ENCODE measurements at regions not wholly inside any gene's neighbourhood (a gene's known extent, or its start where the extent isn't known, plus 50 kb on each side); places are given as distances from the start of the nearest gene placed in this dataset.
A peak's percentile ranks its signal among the peaks of the same experiment; 100 is the strongest.
"Not testable (repeated sequence)": the region's sequence is repeated elsewhere in the genome, so short reads cannot be mapped to it uniquely, and the experiment has no call there.

DNA sequence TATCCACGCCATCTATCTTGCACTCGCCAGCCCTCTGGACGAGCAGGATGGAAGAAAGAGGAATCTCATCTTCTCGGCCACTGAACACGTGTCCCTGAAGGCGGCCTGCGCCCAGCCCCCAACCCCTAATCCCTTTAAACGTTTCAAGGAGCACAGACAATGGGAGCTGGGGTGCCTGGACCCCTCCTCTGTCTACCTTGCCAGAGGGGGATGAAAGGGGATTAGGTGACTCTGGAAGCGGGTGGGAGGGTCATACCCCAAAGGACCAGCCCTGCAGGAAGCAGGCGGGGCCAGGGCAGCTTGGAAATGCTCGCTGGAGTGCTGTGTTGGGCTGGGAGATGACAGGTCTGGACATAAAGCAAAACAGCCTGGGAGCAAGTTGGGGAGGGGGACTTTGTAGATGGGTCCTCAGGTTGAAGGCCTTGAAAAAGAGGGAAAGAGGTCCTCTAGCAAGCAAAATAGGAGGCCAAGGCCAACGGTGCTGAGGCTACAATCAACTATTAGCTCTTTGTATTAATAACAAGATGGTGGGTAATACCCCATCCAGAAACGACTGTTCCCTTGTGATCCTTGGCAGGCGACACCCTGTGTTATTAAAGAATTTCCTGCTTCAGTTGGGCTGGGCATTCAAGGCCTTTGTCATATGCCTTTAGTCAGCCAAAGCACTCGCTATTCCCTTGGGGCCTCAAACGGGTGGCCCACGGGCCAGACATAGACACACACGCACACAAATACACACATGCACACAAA, 126.5 kb upstream of the UNC5B start:
- DNase-seq, result no peak

DNA sequence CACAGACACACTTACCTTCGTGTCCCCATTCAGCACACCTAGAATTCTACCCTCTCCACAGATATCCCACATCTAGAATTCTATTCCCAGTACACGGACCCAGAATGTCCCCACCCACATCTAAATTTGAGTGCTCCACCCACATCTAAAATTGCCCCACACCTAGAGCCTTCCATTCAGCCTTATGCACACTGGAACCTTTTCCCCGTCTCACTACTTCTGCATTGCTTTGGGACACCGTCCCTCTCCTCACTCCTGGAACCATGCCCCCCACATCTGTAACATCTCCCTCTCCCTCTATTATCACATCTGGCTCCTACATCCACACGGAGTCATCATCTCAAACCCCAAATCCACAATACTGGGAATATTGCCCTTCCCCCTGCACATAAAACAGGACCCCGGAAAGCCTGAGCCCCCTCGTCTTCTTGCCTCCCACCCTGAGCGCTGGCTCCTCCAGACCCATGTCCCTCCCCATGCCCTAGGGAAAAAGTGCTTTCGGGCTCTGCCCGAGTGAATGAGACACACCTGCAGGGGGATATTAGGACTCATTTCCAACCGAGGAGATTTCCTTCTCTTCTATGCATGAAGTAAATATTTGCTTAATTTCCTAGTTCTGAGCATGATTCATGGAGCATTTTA, 125.8 kb upstream of the UNC5B start:
- no peak for DNase-seq

DNA sequence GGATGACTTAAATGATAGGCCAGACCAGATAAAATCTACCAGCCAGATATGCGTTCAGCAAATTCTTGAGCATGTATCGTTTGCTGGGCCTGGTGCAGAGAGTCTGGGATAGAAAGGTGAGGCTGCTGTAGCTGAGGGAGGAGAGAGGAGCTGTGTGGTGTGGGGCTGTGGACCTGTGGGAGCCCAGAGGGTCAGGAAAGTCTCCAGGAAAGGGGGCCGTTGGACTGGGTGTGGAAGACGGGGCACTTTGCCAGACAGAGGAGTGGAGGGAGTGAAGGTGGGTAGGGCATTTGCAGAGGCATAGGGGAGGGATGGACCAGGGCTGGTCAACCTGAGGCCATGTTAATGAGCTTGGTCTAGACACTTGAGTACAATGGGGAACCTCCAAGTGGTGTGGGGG, 124.7 kb upstream of the UNC5B start:
- DNase-seq, result no peak

DNA sequence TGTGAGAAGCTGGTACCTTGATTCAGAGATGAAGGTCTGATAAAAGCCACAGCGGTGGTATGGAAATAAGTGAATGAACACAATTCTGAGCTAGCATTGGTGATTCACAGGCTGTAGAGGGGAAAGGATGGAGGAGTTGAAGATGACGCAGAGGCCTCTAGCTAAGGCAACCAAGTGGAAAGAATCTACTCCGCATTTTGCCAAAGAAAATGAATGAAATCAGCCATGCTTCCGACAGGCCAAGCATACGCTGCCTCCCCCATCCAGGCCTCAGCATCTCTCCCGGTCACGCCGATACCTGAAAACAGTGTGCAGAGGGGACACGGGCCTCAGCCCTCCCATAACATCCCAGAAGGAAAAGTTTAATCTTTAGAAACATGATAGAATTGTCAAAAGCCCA, 124.3 kb upstream of the UNC5B start:
- no peak for DNase-seq

DNA sequence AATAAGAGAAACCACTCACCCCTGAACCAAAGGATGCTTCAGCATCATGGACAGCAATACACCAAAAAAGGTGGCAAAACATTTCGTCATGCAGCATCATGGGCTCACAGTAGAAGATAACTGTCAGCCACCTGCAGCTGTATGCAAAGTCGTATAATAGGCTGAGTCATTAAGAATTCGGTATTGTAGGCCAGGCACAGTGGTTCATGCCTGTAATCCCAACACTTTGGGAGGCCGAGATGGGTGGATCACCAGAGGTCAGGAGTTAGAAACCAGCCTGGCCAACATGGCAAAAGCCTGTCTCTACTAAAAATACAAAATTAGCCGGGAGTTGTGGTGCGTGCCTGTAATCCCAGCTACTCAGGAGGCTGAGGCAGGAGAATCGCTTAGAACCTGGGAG, 123.8 kb upstream of the UNC5B start:
- DNase-seq, result not testable (repeated sequence)

DNA sequence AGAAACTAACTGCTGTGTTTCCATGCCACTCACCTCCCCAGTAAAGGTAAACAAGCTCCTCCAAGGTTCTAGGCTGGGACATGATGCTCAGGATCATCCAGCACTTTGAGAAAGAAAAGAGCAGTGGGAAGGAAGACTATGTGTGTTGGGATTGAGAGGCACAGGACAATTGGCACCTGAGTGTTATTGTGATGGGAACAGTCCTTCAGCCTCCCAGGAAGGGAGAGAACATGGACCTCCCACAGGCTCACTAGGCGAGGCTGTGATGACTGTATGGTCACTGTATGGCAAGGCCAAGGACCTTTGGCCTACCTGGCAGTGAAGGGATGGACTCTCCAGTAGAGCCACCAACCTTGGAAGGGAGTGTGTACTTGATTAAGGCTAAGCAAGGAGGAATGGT, 123.2 kb upstream of the UNC5B start:
- no peak for DNase-seq

DNA sequence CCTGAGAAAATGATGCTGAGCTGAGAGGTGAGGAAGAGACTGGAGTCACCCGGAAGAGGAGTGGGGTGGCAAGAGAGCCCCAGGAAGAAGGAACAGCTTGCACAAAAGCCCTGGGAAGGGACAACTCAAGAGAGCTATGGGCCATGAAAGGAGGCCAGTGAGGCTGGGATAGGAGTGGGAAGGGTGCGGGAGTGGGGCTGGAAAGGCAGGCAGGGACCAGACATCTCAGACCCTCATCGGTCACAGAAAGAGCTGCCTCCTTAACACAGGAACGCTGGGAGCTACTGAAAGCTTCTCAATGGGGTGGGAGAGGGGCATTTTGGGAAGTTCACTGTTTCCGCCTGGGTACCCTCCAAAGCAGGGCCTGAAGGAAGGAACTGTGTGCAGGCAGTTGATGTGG, 122.0 kb upstream of the UNC5B start:
- no peak for DNase-seq

DNA sequence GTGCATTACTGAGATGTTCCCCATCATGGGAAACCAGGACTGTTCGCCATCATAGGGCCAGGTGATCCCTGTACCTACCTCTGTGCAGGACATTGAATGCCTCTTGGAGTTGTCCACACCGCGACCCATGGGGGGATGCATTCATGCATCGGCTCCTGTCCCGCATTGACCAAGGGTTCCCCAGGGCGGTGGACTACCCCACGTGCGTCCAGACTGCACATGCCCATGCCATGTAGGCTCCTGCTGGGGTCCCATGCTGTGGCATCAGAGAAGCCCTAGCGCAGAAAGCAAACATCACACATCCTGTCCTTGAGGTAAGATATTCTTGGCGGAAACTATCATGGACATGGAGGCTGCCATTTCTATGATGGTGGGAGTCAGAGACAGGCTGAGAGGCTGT, 121.6 kb upstream of the UNC5B start:
- no peak for DNase-seq

DNA sequence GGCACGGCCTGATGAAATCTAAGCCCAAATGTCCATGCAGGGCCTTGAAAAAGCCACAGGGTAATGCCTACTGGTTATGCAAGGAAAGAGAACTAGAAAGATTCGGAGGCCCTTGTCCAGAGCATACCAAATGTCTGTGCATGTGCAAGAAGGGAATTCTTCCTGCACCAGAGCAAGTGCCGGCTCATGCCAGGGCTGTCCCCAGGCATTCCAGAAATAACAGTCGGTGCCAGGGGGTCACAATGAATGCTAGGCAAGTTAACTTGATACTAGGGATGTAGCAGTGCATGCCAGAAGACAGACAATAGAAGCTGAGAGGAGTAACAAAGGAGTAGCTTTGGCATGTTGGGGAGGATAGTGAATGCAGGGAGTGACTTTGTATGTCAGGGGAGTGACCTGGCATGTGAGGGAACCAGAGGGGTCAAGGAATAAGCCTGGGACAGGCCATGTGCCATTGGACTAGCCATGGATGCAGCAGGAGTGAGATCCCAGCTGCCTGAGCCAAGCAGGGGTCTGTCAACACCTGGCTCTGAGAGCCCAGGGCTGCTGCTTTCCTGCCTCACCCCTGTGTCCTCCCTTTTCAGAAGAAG, 119.5 kb upstream of the UNC5B start:
- no peak for DNase-seq

DNA sequence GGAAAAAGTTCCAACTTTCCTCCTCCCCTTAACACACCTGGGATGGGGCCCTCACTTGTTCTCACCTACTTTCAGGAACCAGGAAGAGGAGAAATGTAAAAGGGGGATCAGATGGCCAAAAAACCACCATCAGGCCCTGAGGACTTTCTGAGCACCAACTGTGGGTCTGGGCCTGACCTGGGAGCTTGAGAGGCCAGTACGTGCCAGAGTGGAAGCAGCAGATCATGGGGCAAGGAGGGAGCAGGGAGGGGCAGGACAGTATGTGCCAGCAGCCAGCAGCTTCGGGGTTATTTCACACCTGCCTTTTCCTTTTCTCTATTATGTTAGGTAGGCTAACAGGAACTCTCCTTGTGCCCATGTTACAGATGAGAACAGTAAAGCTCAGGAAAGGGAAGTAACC, 118.8 kb upstream of the UNC5B start:
- DNase-seq, result no peak

DNA sequence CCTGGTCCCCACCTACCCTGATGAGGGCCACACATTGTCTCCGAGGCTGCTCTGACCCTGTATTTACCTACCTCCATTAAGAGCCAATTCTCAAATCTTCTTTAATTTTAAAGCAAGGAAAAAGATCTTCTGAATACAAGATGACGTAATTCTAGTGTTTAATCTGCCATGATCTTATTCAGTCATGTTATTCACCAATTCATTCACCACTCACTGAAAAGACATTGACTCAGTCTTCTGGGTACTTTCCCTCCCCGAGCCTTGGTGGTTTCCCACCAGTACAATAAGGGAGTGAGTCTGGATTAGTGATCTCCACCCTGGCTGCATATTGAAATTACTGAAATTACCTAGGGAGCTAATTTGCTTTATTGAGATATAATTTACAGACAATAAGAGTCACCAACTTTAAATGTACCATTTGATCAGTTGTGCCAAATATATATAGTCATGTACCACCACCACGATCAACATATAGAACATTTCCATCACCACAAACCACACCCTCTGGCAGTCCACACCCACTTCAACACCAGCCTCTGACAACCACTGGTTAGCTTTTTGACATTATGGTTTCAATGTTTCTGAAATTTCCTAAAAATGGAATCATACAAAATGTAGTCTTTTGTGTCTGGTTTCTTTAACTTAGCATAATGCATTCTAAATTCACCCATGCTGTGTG, 117.5 kb upstream of the UNC5B start:
- DNase-seq, result no peak

DNA sequence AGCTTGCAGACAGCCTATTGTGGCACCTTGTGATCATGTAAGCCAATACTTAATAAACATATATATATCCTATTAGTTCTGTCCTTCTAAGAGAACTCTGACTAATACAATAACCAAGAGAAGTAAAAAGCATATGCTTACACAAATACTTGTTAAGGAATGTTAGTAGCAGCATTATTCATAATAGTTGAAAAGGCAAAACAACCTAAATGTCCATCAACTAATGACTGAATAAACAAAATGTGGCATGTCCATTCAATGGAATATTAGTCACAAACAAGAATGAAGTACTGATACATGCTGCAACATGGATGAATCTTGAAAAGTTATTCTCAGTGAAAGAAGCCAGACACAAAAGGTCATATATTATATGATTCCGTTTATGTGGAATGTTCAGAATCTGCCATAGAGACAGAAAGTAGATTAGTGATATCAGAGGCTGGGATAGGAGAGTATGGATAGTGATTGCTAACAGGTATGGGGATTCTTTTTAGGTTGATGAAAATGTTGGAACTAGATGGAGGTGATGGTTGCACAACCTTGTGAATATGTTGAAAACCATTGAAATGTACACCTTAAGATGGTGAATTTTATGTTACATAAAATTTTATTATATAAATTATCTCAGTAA, 112.5 kb upstream of the UNC5B start:
- no peak for DNase-seq

DNA sequence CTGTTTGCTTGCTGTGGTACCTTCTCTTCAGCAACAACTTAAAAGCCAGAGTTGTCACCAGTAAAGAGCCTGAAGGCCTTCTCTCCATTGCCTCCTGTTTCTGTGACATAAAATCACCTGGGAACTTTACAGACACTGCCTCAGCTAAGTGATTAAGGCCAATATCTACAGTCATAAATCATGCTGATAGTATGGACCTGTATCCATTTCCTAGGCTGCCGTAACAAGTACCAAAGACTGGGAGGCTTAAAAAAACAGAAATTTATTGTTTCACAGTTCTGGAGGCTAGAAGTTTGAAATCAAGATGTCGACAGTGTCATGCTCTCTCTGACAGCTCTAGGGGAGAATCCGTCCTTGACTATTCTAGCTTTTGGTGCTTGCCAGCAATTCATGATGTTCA, 108.4 kb upstream of the UNC5B start:
- DNase-seq, result no peak

DNA sequence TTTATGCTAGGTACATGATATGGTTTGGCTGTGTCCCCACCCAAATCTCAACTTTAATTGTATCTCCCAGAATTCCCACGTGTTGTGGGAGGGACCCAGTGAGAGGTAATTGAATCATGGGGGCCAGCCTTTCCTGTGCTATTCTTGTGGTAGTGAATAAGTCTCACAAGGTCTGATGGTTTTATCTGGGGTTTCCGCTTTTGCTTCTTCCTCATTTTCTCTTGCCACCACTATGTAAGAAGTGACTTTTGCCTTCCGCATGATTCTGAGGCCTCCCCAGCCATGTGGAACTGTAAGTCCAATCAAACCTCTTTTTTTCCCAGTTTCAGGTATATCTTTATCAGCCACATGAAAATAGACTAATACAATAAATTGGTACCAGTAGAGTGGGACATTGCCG, 106.2 kb upstream of the UNC5B start:
- DNase-seq, result peak; percentile 64 to 84 (median 72)

DNA sequence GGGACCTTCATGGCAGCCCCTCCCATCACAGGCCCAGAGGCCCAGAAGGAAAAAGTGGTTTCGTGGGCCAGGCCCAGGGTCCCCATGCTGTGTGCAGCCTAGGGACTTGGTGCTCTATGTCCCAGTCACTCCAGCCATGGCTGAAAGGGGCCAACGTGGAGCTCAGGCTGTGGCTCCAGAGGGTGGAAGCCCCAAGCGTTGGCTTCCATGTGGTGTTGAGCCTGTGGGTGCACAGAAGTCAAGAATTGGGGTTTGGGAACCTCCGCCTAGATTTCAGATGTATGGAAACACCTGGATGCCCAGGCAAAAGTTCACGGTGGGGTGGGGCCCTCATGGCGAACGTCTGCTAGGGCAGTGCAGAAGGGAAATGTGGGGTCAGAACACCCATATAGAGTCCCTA, 105.3 kb upstream of the UNC5B start:
- DNase-seq, result not testable (repeated sequence)

DNA sequence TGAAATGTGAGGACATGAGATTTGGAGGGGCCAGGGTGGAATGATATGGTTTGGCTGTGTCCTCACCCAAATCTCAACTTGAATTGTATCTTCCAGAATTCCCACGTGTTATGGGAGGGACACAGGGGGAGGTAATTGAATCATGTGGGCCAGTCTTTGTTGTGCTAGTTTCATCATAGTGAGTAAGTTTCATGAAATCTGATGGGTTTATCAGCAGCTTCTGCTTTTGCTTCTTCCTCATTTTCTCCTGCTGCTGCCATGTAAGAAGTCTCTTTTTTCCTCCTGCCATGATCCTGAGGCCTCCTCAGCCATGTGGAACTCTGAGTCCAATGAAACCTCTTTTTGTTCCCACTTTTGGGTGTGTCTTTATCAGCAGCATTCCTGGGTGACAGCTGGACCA, 104.3 kb upstream of the UNC5B start:
- peak; percentile 45 to 81 (median 56) for DNase-seq

DNA sequence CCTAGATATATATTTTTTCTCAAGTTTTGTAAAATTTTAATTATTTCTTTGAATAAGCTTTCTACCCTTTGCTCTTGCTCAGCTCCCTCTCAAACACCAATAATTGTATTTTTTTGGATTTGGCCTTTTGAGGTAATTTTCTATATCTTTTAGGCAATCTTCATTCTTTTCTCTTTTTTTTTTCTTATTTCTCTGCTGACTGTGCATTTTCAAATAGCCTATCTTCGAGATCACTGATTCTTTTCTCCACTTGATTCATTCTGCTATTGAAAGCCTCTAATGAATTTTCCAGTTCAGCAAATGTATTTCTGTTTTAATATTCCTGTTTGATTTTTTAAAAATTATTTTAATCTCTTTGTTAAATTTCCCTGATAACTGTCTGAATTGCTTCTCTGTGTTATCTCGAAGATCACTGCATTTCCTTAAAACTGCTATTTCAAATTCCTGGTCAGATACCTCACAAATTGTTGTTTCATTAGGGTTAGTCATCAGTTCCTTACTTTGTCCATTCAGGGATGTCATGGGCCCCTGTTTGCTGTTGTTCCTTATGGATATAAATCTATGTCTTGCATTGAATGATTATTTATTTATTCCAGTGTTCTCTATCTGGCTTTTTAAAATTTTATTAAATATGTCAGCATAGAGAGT, 100.1 kb upstream of the UNC5B start:
- no peak for DNase-seq

DNA sequence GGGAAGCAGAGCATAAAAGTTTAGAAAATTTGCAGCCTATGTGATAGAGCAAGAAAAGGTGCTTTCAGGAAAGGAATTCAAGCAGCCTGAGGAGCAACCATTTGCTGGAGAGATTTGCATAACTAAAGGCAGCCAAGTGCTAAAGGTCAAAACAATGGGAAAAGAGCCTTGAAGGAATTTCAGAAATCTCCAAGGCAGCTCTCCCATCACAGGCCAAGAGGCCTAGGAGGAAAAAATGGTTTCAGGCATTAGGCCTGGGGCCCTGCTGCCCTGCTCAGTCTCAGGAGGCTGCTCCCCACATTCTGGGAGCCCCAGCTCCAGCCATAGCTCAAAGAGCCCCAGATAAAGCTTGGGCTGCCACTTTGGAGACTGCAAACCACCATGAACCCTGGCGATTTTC, 95.9 kb upstream of the UNC5B start:
- no peak for DNase-seq

DNA sequence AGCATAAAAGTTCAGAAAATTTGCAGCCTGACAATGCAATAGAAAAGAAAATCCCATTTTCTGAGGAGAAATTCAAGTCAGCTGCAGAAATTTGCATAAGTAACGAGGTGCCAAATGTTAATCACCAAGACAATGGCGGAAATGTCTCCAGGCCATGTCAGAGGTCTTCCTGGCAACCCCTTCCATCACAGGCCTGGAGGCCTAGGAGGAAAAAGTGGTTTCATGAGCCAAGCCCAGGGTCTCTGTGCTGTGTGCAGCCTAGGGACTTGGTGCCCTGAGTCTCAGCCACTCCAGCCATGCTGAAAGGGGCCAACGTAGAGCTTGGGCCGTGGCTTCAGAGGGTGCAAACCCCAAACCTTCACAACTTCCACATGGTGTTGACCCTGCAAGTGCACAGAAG, 94.8 kb upstream of the UNC5B start:
- DNase-seq, result not testable (repeated sequence)

DNA sequence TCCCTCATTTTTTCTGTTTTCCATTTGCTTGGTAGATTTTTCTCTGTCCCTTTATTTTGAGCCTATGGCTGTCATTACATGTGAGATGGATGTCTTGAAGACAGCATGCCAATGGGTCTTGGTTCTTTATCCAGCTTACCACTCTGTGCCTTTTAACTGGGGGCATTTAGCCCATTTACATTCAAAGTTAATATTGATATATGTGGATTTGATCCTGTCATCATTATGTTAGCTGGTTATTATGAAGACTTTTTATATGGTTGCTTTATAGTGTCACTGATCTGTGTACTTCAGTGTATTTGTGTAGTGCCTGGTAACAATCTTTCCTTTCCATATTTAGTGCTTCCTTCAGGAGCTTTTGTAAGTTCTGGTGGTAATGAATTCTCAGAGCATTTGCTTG, 89.3 kb upstream of the UNC5B start:
- DNase-seq, result no peak

DNA sequence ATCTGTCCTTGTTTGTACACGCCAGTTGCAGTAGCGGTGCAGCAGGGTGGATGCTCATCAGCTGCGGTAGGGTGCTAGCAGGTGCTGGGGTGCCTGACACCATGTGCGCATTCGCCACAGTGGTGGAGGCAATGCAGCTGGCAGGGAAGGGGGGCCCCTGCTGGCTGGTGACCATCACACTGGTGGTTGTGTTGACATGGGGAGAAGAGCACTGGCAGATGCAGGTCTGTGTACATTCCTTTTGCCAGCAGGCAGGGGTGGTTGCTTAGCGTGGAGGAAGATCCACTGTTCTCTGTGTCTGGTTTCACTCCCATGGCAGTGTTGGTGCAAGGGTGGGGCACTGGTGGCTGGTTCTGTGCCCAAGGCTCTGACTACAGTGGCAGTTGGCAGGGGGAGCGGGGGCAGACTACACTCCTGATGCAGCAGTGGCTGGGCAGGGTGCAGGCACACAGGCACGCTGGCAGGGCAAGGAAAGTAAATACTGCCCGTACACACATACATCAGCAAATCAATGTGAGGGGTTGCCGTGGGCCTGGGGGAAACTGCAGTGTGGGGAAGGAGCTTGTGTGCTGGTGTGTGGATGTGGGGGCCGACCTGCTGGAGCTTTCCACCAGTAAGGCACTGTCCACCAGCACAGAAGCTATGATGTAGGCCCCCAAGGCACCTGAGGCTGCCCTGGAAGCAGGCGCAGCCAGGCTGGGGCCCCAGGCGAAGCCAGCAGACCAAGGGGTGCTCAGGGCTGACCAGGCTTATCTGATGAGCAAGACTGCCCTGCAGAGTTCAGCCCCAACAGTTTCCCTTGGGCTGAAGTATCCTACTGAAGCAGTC, 87.2 kb upstream of the UNC5B start:
- no peak for DNase-seq

DNA sequence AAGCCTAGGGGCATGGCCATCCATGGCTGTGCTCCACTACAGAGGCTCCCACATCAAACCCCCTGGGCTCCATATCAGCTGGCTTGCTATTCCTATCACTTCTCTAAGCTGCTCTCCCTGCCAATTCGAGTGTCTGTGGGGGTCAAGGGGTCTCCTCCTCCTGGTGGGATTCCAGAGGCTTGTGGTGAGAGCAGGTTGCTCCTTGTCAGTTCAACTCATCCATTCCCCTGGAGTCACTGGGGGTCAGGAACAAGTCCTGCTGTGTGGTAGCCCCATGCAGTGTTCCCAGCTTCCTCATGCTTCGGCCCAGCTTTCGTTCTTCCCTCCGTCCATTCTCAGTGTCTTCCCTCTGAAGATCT, 86.6 kb upstream of the UNC5B start:
- no peak for DNase-seq
